H1 (cell line): ENCODE measurements at regions not wholly inside any gene's neighbourhood (a gene's known extent, or its start where the extent isn't known, plus 50 kb on each side); places are given as distances from the start of the nearest gene placed in this dataset.

Experiments
- CTCF ChIA-PET: fragments of 300-600 bp; sonication (Branson Sonifier 250); formaldehyde crosslinking; loops from one replicate; lab custom pipeline; 2021; ENCODE audit not compliant: partially characterized antibody; lab: Charles Lee
- POLR2A ChIA-PET: fragments of 300-600 bp; sonication (Branson Sonifier 250); formaldehyde crosslinking; loops from one replicate; lab custom pipeline; 2021; ENCODE audit warnings: inconsistent platforms; ENCODE audit not compliant: partially characterized antibody; lab: Charles Lee
- DNase-seq, 2 experiments: peaks; one replicate each; pipeline versions ENCODE4 v3.0.0 to v3.0.0-alpha.2; 2010 to 2022; ENCODE audit warnings: low spot score in 2 of 2, low read depth in 1 of 2, mixed read lengths in 1 of 2
- FAIRE-seq: peaks from 2 replicates; lab custom pipeline; 2011; peaks lifted over from hg19 to GRCh38; lab: Jason Lieb, UNC
- H2AFZ ChIP-seq: 2 replicates; pipeline ENCODE4 v1.8.1; 2012; ENCODE audit warnings: low read length, inconsistent platforms
- H2AK5ac ChIP-seq: 2 replicates; pipeline ENCODE4 v1.6.1; 2013; ENCODE audit warnings: low read depth, low read length
- H2BK120ac ChIP-seq: replicated peaks from 2 replicates; pipeline ENCODE3; 2013; ENCODE audit warnings: low read depth, low read length, inconsistent platforms
- H2BK12ac ChIP-seq: 2 replicates; pipeline ENCODE4 v1.6.1; 2013; ENCODE audit warnings: low read depth, low read length
- H2BK15ac ChIP-seq: 2 replicates; pipeline ENCODE4 v1.6.1; 2013; ENCODE audit warnings: low read length
- H2BK20ac ChIP-seq: 2 replicates; pipeline ENCODE4 v1.6.1; 2013; ENCODE audit warnings: low read length
- H2BK5ac ChIP-seq: 2 replicates; pipeline ENCODE4 v1.6.1; 2013; ENCODE audit warnings: low read depth, low read length
- H3K14ac ChIP-seq: 2 replicates; pipeline ENCODE4 v1.6.1; 2013; ENCODE audit warnings: inconsistent platforms; ENCODE audit not compliant: insufficient read length
- H3K18ac ChIP-seq: 2 replicates; pipeline ENCODE4 v1.6.1; 2013; ENCODE audit warnings: low read length; ENCODE audit errors: extremely low read depth
- H3K23ac ChIP-seq: 2 replicates; pipeline ENCODE4 v1.6.1; 2013; ENCODE audit warnings: inconsistent platforms; ENCODE audit not compliant: insufficient read length
- H3K23me2 ChIP-seq: 2 replicates; pipeline ENCODE4 v1.6.1; 2013; ENCODE audit warnings: low read depth, low read length
- H3K27ac ChIP-seq: 2 replicates; pipeline ENCODE4 v1.6.1; 2011; ENCODE audit warnings: low read depth, low read length, inconsistent platforms
- H3K27me3 ChIP-seq, 4 experiments: replicated peaks in 1 of 4; 1 replicate in 1 of 4; 2 replicates in 3 of 4; pipeline versions ENCODE4 v1.6.1 to v1.8.1; 2011 to 2013; ENCODE audit warnings: low read length in 3 of 4, mild to moderate bottlenecking in 3 of 4, inconsistent platforms in 2 of 4, mixed read lengths in 2 of 4, moderate library complexity in 1 of 4; ENCODE audit not compliant: control insufficient read depth in 3 of 4, insufficient read depth in 3 of 4; ENCODE audit errors: extremely low read depth in 1 of 4
- H3K36me3 ChIP-seq, 4 experiments: 2 replicates each; pipeline versions ENCODE4 v1.6.1 to v1.8.1; 2011 to 2013; ENCODE audit warnings: mild to moderate bottlenecking in 4 of 4, low read length in 3 of 4, moderate library complexity in 2 of 4, control low read depth in 1 of 4, inconsistent platforms in 1 of 4; ENCODE audit not compliant: insufficient read depth in 4 of 4, control insufficient read depth in 2 of 4
- H3K4ac ChIP-seq: replicated peaks from 2 replicates; pipeline ENCODE3; 2013; ENCODE audit warnings: low read length, low read depth, mixed read lengths, inconsistent platforms; ENCODE audit not compliant: insufficient read length
- H3K4me1 ChIP-seq, 4 experiments: replicated peaks in 1 of 4; 1 replicate in 1 of 4; 2 replicates in 3 of 4; pipeline versions ENCODE4 v1.6.1 to v1.8.1; 2011 to 2013; ENCODE audit warnings: low read length in 3 of 4, inconsistent platforms in 2 of 4, mixed read lengths in 1 of 4; ENCODE audit not compliant: insufficient read depth in 4 of 4, control insufficient read depth in 3 of 4
- H3K4me2 ChIP-seq, 2 experiments: 2 replicates each; pipeline versions ENCODE4 v1.6.1 to v1.8.1; 2011 to 2013; ENCODE audit warnings: low read depth in 2 of 2, low read length in 2 of 2, control low read depth in 1 of 2, inconsistent platforms in 1 of 2, mild to moderate bottlenecking in 1 of 2; ENCODE audit not compliant: insufficient read depth in 1 of 2
- H3K4me3 ChIP-seq, 4 experiments: fragments of 200-600, 300-600 bp in 1 of 4; sonication (generic), shearing (Covaris generic), sonication (Bioruptor Twin) in 1 of 4; 2 replicates each; pipeline versions ENCODE4 v1.5.1 to v1.8.1; 2011 to 2016; ENCODE audit warnings: low read length in 4 of 4, low read depth in 3 of 4, control low read depth in 2 of 4, inconsistent platforms in 2 of 4, mild to moderate bottlenecking in 2 of 4, mixed read lengths in 1 of 4, moderate library complexity in 1 of 4; ENCODE audit not compliant: insufficient read depth in 2 of 4; ENCODE audit errors: extremely low read depth in 1 of 4
- H3K56ac ChIP-seq: replicated peaks from 2 replicates; pipeline ENCODE3; 2013; ENCODE audit warnings: low read depth, mild to moderate bottlenecking, mixed read lengths, low read length, inconsistent platforms; ENCODE audit not compliant: insufficient read length
- H3K79me1 ChIP-seq: 2 replicates; pipeline ENCODE4 v1.6.1; 2013; ENCODE audit warnings: low read depth, low read length, control low read depth
- H3K79me2 ChIP-seq, 2 experiments: 2 replicates each; pipeline versions ENCODE4 v1.6.1 to v1.8.1; 2012 to 2013; ENCODE audit warnings: low read length in 2 of 2, mild to moderate bottlenecking in 2 of 2, inconsistent platforms in 1 of 2; ENCODE audit not compliant: insufficient read depth in 2 of 2, control insufficient read depth in 1 of 2
- H3K9ac ChIP-seq, 4 experiments: replicated peaks in 1 of 4; 1 replicate in 1 of 4; 2 replicates in 3 of 4; pipeline versions ENCODE4 v1.6.1 to v1.8.1; 2011 to 2013; ENCODE audit warnings: low read depth in 3 of 4, low read length in 3 of 4, control low read depth in 2 of 4, mild to moderate bottlenecking in 2 of 4, moderate library complexity in 2 of 4, inconsistent platforms in 1 of 4; ENCODE audit errors: extremely low read depth in 1 of 4
- H3K9me3 ChIP-seq, 2 experiments: 2 replicates each; pipeline versions ENCODE4 v1.6.1 to v1.8.1; 2012 to 2013; ENCODE audit warnings: mild to moderate bottlenecking in 2 of 2, moderate library complexity in 2 of 2, control low read depth in 1 of 2, inconsistent platforms in 1 of 2, low read depth in 1 of 2, low read length in 1 of 2, mixed read lengths in 1 of 2; ENCODE audit not compliant: insufficient read depth in 2 of 2
- H4K20me1 ChIP-seq, 2 experiments: replicated peaks in 1 of 2; 2 replicates each; pipeline versions ENCODE3 to v1.8.1; 2011 to 2013; ENCODE audit warnings: inconsistent platforms in 2 of 2, low read length in 2 of 2, mild to moderate bottlenecking in 1 of 2; ENCODE audit not compliant: insufficient read depth in 2 of 2, control insufficient read depth in 1 of 2
- H4K5ac ChIP-seq: 2 replicates; pipeline ENCODE4 v1.6.1; 2013; ENCODE audit warnings: low read length, low read depth, mixed read lengths, inconsistent platforms; ENCODE audit not compliant: insufficient read length
- H4K8ac ChIP-seq: 2 replicates; pipeline ENCODE4 v1.8.0; 2013; ENCODE audit warnings: mild to moderate bottlenecking, moderate library complexity, low read length, inconsistent platforms; ENCODE audit not compliant: insufficient read depth; ENCODE audit errors: extremely low read depth
- H4K91ac ChIP-seq: replicated peaks from 2 replicates; pipeline ENCODE3; 2013; ENCODE audit warnings: low read length, mixed read lengths, inconsistent platforms; ENCODE audit not compliant: insufficient read length
- CHD2 ChIP-seq: IDR thresholded peaks from 2 replicates; pipeline ENCODE4 v1.6.1; 2012; ENCODE audit warnings: low read length, improper control_type of control experiment
- GABPA ChIP-seq: IDR thresholded peaks from 2 replicates; pipeline ENCODE4 v1.6.1; 2011; ENCODE audit warnings: mild to moderate bottlenecking, low read length, moderate library complexity, borderline replicate concordance; ENCODE audit not compliant: insufficient read depth
- HDAC6 ChIP-seq: IDR thresholded peaks from one replicate; pipeline ENCODE4 v1.7.1; 2012; ENCODE audit warnings: low read depth, mild to moderate bottlenecking, inconsistent platforms, low read length, moderate library complexity
- KDM1A ChIP-seq: fragments of 200-600, 300-600 bp; sonication (generic); IDR thresholded peaks from 2 replicates; pipeline ENCODE4 v1.7.1; 2016; ENCODE audit warnings: mild to moderate bottlenecking, low read length, borderline replicate concordance
- PHF8 ChIP-seq: fragments of 200-600 bp; sonication (generic); conservative IDR thresholded peaks from 2 replicates; pipeline ENCODE4 v1.7.1; 2012; ENCODE audit warnings: low read depth, mild to moderate bottlenecking, inconsistent platforms, low read length, moderate library complexity
- POLR2AphosphoS5 ChIP-seq: IDR thresholded peaks from 2 replicates; pipeline ENCODE4 v1.6.1; 2011; ENCODE audit warnings: low read depth, low read length
- RFX5 ChIP-seq: IDR thresholded peaks from 2 replicates; pipeline ENCODE4 v1.6.1; 2011; ENCODE audit warnings: low read depth, low read length, improper control_type of control experiment, borderline replicate concordance
- RNF2 ChIP-seq: fragments of 200-900, 300-1000 bp; sonication (generic); IDR thresholded peaks from 2 replicates; pipeline ENCODE4 v1.7.1; 2016; ENCODE audit warnings: borderline replicate concordance, low read depth, mild to moderate bottlenecking, antibody characterized with exemption, low read length; ENCODE audit not compliant: poor library complexity, severe bottlenecking; ENCODE audit errors: missing control alignments
- SIRT6 ChIP-seq: IDR thresholded peaks from one replicate; pipeline ENCODE4 v1.7.1; 2012; ENCODE audit warnings: low read length, inconsistent platforms
- SP1 ChIP-seq: IDR thresholded peaks from 2 replicates; pipeline ENCODE4 v1.6.1; 2011; ENCODE audit warnings: low read depth, low read length
- SP2 ChIP-seq: IDR thresholded peaks from 2 replicates; pipeline ENCODE4 v1.6.1; 2012; ENCODE audit warnings: mild to moderate bottlenecking, low read length, inconsistent platforms
- ZNF274 ChIP-seq: IDR thresholded peaks from 2 replicates; pipeline ENCODE4 v1.7.0; 2012; ENCODE audit warnings: low read length, borderline replicate concordance; ENCODE audit errors: extremely low read depth
- WGBS, 2 experiments: shearing (Covaris generic) in 1 of 2; methylation state at CpG; one replicate each; pipeline versions ENCODE4 v1.1.6 to v1.1.7; 2013 to 2015; ENCODE audit warnings: low lambda C conversion rate in 2 of 2, mixed read lengths in 2 of 2, inconsistent platforms in 1 of 2, low coverage in 1 of 2, missing lambda C conversion rate in 1 of 2; ENCODE audit not compliant: insufficient replicate concordance in 2 of 2, insufficient coverage in 1 of 2, insufficient read length in 1 of 2; ENCODE audit errors: extremely low coverage in 1 of 2, missing lambda C conversion rate in 1 of 2; 5-methylcytosine and 5-hydroxymethylcytosine counted together
- TF ChIP-seq, protein P1 (sequence below): IDR thresholded peaks from 2 replicates; pipeline ENCODE4 v1.6.1; 2011; ENCODE audit warnings: low read depth, mild to moderate bottlenecking, low read length; ENCODE audit not compliant: insufficient read depth

DNA sequence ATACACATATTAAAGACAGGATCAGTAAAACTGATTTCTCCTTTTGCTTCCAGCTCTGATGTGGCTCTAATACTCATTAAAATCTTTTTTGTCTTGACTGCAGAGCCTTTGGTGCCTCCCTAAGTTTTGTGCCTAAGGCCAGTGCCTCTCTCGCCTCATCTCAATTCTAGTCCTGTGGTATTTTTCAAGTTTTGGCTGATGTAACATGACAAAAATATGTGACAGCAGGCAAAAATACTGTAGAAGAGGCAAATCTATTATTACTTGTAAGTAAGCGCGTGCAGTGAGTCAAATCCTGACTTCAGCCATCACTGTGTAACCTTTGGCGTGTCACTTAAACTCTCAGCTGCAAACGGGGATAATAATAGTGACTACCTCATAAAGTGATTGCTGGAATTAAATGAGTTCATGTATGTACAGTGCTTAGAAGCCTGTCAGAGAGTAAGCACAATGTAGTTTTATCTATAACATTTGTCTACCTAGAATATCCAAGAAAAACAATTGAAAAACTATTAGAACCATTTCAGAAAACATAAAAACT is 74.0 kb downstream of the MAB21L3 start:
- Histone ChIP-seq H3K27me3 (no peaks in the 10 kb centered on the region), H3K79me1 (no peaks in the 10 kb centered on the region), H3K79me2 (no peaks in the 10 kb centered on the region), H3K4ac (no peak overlapping the region), H2BK20ac (no peak overlapping the region), H3K56ac (no peak overlapping the region), H3K4me2 (no peak overlapping the region), H2AFZ (no peak overlapping the region), H2BK120ac (no peak overlapping the region), H3K9me3 (no peaks in the 10 kb centered on the region), H3K36me3 (no peaks in the 10 kb centered on the region), H2BK12ac (no peak overlapping the region), H4K8ac (no peak overlapping the region), H3K4me3 (no peak overlapping the region), H4K5ac (no peak overlapping the region), H4K91ac (no peak overlapping the region), H4K20me1 (no peaks in the 10 kb centered on the region), H3K4me1 (no peaks in the 10 kb centered on the region; a peak in 1 of 7 replicates), H2BK15ac (no peak overlapping the region), H2AK5ac (no peak overlapping the region), H3K23me2 (no peaks in the 10 kb centered on the region), H3K14ac (no peak overlapping the region), H3K23ac (no peak overlapping the region), H3K18ac (no peak overlapping the region), H3K9ac (no peak overlapping the region), H2BK5ac (no peak overlapping the region), H3K27ac (no peak overlapping the region)
- POLR2A ChIA-PET: no interaction called here
- FAIRE-seq (no peak), DNase-seq (no peak)
- CTCF ChIA-PET: interaction anchor here (0.7 to 1.3 kb wide), 2 partner anchors 19 to 50 kb away, joined by 3 read pairs; no protein-coding TSS in a partner anchor
- 89% methylated on average over 5 of the region's 5 CpGs; no CpG with 5 or more reads in 1 of the 2 experiments for WGBS, 2 experiments
- TF ChIP-seq KDM1A: no peak
- TF ChIP-seq SP2: no peak
- no peak for TF ChIP-seq CHD2
- TF ChIP-seq RNF2: no peak
- TF ChIP-seq PHF8: no peak
- no peak for TF ChIP-seq SIRT6
- TF ChIP-seq ZNF274: no peak
- no peak for TF ChIP-seq HDAC6
- TF ChIP-seq POLR2AphosphoS5: no peak
- TF ChIP-seq, protein P1, sequence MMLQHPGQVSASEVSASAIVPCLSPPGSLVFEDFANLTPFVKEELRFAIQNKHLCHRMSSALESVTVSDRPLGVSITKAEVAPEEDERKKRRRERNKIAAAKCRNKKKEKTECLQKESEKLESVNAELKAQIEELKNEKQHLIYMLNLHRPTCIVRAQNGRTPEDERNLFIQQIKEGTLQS: no peak
- TF ChIP-seq RFX5: no peak
- no peak for TF ChIP-seq GABPA
- no peak for TF ChIP-seq SP1
